Activated naive CD8-positive, alpha-beta T cell treated with anti-CD3 and anti-CD28 coated beads, Interleukin-2, amount 50 U/mL, for 24 hours (primary cell): ENCODE measurements at regions not wholly inside any gene's neighbourhood (a gene's known extent, or its start where the extent isn't known, plus 50 kb on each side); places are given as distances from the start of the nearest gene placed in this dataset.
"Not testable (repeated sequence)": the region's sequence is repeated elsewhere in the genome, so short reads cannot be mapped to it uniquely, and the experiment has no call there.

ENCODE experiments used
- ATAC-seq: fragments of 150-1000 bp; cut with Tn5 transposase; one replicate; pipeline ENCODE4 v1.10.0; 2021
- DNase-seq: peaks from one replicate; pipeline ENCODE4 v3.0.0; 2021
- H3K27ac Mint-ChIP-seq: one replicate; pipeline ENCODE4 v1.8.0; 2021; ENCODE audit warnings: mild to moderate bottlenecking, mixed read lengths
- H3K27me3 Mint-ChIP-seq: one replicate; pipeline ENCODE4 v1.8.0; 2021; ENCODE audit warnings: mixed read lengths
- H3K36me3 Mint-ChIP-seq: one replicate; pipeline ENCODE4 v1.8.0; 2021; ENCODE audit warnings: low read depth, mixed read lengths
- H3K4me1 Mint-ChIP-seq: one replicate; pipeline ENCODE4 v1.8.0; 2021; ENCODE audit warnings: mixed read lengths
- H3K4me3 Mint-ChIP-seq: one replicate; pipeline ENCODE4 v1.8.0; 2021; ENCODE audit warnings: mild to moderate bottlenecking, moderate library complexity, mixed read lengths
- H3K9me3 Mint-ChIP-seq: one replicate; pipeline ENCODE4 v1.8.0; 2021; ENCODE audit warnings: mixed read lengths

GRCh38 chr3:171982828-171983227 is 56.5 kb upstream of the FNDC3B start:
- Mint-ChIP-seq H3K27ac (no peak overlapping the region), H3K36me3 (no peaks in the 10 kb centered on the region), H3K4me3 (no peak overlapping the region), H3K9me3 (no peaks in the 10 kb centered on the region), H3K27me3 (peaks cover 3% of the 10 kb centered on the region), H3K4me1 (peaks cover 11% of the 10 kb centered on the region)
- DNase-seq (no peak), ATAC-seq (no peak)

GRCh38 chr3:171983685-171984084 is 55.7 kb upstream of the FNDC3B start:
- not testable (repeated sequence) for H3K27ac Mint-ChIP-seq, ATAC-seq, H3K27me3 Mint-ChIP-seq, H3K4me3 Mint-ChIP-seq, H3K4me1 Mint-ChIP-seq, DNase-seq, H3K36me3 Mint-ChIP-seq, H3K9me3 Mint-ChIP-seq

GRCh38 chr3:171984883-171985282 is 54.5 kb upstream of the FNDC3B start:
- ATAC-seq (no peak), DNase-seq (no peak)
- Mint-ChIP-seq H3K9me3 (no peaks in the 10 kb centered on the region), H3K4me1 (peaks cover 9% of the 10 kb centered on the region), H3K36me3 (no peaks in the 10 kb centered on the region), H3K27ac (no peak overlapping the region), H3K27me3 (peaks cover 3% of the 10 kb centered on the region), H3K4me3 (no peak overlapping the region)

GRCh38 chr3:171986176-171986575 is 53.2 kb upstream of the FNDC3B start:
- DNase-seq (no peak), ATAC-seq (no peak)
- Mint-ChIP-seq H3K27ac (no peak overlapping the region), H3K27me3 (peaks cover 3% of the 10 kb centered on the region), H3K9me3 (peaks cover 4% of the 10 kb centered on the region), H3K4me1 (peaks cover 5% of the 10 kb centered on the region), H3K36me3 (peaks cover 3% of the 10 kb centered on the region), H3K4me3 (no peak overlapping the region)

- peaks cover 4% of the 10 kb centered on the region for H3K9me3 Mint-ChIP-seq
- ATAC-seq: no peak
- H3K36me3 Mint-ChIP-seq: peaks cover 3% of the 10 kb centered on the region
- DNase-seq: no peak
- H3K4me3 Mint-ChIP-seq: no peak overlapping the region
- H3K4me1 Mint-ChIP-seq: peaks cover 5% of the 10 kb centered on the region
- no peak overlapping the region for H3K27ac Mint-ChIP-seq
- H3K27me3 Mint-ChIP-seq: peaks cover 3% of the 10 kb centered on the region
These were observed 52.4 kb upstream of the FNDC3B start for GRCh38 chr3:171986757-171987518.
